ENCODE measurements at regions not wholly inside any gene's neighbourhood (a gene's known extent, or its start where the extent isn't known, plus 50 kb on each side); places are given as distances from the start of the nearest gene placed in this dataset.
A peak's percentile ranks its signal among the peaks of the same experiment; 100 is the strongest.
"Not testable (repeated sequence)": the region's sequence is repeated elsewhere in the genome, so short reads cannot be mapped to it uniquely, and the experiment has no call there.

DNA sequence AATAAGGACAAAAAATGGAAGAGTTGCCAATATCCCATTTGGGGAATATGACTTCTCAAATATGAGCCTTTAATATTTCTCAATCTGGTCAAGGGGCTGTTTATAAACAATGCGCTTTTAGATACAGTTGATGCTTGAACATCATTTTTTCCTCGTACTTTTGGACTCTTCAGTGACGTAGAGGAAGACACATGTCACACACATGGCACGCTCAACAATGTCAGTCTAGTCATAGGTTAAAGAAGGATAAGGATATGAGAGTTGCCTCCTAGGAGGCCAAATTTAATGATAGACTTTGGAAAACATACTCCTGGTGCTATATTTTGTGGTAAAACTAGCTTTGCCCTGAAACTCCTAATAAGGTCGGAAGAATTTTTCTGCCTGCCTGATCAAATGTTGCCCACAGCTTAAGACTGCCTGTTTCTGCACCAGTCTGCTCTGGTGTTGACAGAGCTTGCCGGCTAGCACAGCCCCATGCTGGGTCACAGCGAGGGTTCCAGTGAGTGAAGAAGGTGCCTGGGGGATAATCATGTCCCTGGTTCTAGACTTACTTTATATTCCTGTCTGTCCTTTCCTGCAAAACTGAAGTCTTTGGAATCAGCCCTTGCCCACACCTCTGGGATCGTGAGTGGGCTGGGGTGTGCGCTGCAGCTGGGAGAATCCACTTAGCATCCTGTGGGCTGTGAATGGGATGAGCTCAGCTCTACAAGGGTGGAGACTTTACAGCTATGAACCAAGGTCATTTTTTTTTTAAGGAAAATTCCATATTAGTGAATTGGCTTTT lies 230.8 kb upstream of the IRX4 start:
- no peak for DNase-seq

DNA sequence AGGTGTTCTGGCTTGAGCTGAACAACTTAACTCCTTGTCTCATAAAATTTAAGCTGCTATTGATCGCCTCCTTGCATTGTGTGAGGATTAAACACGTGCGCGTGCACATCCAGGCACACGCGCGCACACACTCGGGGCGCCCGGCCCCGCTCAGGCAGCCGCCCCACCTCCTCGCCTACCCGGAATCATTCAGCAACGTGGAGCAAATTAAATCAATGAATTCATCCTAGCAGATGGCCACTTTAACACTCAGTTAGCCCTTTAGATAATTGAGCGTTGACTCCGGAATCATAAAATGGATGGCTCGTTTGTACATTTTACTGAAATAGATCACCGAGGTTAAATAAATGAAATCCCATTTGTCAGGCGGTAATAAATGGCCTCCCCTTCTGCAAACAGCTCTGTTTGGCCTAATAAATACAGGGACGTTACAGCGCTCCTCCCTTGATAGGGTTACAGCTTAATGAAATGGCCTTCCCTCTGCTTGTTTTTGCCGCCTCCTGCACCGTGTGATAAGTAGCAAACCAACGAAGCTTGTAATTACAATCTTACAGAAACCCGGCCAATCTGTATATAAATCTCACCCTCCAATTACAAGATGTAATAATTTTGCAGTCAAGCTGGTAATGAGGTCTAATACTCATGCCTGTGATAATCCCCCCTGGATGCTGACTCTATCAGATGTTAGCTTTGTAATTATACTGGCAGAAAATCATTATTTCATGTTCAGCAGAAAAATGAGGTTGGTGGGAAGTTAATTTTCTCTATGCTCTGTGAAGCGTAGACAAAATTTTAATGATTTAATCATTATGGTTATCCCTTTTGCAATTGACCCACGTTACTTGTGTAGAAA lies 229.7 kb upstream of the IRX4 start:
- DNase-seq: peak; percentile 100

DNA sequence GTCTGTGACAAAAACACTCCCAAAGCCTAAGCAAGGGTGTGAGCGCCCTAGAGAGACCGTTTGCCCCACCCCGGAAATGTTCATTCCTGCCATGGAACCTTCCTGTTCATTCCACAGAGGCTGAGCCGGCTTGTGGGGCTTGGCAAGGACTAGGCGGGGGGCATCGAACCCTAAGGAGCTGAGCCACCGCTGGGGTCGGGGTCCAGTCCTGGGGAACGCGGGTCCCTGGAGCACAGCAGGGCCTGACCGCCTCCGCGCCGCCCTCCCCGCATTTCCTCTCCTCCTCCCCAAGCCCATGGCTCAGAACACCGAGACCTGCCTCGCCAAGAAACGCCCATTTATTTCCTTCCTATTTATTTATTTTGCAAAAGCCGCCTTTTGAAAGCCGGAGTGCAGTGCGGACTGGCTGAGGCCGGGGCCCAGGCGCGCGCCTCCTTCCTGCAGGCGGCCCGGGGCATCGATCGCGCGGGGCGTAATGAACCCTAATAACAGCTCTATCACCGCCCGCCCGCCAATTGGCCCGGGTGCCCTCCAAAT lies 228.9 kb upstream of the IRX4 start:
- DNase-seq: peak; percentile 90

DNA sequence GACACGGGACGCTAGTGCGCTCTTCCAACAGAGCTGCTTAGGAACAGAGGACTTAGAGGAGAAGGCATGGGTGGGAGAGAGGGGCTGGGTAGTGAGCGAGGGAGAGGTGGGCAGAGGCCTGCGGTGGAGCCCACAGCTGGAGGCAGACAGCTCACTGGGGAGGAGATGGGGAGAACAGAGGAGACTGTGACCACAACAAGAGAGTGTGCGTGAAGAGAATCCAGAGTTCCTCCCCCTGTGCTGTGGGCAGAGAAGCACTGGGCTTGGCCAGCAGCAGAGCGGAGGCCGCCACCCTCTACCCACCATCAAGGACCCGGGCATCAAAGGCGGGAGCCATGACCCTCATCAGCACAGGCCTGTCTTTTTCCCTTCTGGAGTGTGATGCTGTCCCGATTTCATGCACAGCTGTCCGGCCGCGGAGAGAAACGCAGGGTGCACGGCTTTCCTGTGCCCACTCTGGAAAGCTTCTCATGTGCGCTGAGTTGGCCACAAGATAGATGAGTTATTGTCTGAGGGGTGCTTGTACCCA lies 228.3 kb upstream of the IRX4 start:
- no peak for DNase-seq

DNA sequence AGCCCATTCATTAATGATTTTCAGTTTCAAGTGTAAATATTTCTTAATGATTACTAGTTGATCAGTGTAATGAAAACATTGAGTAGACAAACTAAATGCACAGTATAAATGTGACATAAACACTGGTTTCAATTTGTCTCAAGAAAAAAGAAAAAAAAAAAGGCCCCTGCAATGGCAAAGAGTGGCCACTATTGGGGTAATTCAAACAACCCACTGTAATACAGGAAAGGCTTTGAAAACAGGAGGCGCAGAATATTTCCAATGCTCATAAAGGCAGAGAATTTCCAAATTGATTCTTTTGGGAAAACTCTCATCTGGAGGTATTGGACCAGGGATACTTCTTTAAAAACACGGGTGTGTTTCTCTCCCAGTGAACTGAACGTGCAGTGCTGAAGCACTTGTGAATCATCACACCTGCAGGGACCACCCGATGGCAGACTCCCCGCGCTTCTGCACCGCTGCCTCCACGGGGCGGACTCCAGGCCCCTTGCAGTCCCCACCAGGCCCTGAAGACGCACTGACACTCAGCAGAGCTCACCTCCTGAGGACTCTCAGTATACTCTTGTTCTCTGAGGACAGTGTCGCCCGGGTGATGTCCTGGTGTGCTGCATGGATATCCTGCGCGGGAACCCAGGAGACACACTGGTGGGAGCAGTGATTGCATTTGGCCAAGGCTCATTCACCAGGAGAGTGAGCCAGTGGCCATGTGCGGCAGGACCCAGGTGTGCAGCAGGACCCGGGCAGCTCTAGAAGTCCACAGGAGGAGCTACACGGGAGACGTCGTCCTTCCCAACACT lies 227.6 kb upstream of the IRX4 start:
- no peak for DNase-seq

DNA sequence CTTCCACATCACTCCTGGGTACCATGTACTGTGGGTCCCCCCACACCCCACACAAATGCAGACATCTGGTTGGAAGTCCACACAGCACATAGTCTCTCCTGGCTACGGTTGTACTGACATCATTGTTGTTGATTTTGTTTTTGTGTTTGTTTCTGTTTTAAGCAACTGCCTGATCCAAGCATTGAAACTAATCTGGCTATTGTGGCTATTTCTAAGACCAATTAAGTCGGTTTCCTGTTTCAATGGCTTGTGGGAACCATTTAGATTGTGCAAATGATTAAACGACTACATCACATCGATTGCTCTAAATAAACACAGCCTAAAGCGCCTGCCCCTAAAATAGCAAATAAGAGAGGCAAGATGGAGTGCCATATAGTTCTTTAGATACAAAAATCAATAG lies 226.8 kb upstream of the IRX4 start:
- peak; percentile 82 for DNase-seq

DNA sequence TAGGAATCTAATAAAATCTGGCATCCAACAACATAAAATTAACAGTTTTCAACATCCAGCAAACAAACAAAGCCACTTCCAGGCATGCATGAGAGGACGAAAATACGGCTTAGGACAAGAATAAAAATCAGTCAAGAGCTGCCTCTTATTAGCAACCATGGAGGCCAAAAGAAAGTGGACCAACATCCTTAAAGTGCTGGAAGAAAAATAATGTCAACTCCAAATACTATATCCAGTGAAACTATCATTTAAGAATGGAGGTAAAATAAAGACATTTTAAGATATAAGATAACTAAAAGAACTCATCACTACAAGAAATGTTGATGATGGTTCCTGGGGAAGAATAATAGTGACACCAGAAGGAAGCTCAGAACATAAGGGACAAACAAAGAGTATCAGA lies 224.0 kb upstream of the IRX4 start:
- DNase-seq: no peak

DNA sequence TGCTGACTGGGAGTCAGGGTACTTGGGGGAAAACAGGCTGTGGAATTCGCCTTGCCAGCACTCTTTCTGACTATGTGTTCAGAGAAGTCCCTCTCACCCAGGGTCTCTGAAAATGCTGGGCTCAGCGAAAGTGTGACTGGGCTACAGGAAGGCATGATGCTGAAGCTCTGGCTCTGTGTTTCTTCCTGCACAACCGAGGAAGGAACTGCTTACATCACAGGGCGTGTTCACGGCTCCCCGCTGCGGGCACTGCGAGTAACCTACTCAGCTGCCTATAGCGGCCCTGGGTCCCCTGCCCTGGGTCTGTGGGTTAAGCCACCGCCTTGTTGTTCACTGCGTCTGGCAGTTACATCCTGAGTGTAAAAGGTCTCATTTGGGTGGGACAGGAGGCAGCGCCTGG lies 222.4 kb upstream of the IRX4 start:
- no peak for DNase-seq

DNA sequence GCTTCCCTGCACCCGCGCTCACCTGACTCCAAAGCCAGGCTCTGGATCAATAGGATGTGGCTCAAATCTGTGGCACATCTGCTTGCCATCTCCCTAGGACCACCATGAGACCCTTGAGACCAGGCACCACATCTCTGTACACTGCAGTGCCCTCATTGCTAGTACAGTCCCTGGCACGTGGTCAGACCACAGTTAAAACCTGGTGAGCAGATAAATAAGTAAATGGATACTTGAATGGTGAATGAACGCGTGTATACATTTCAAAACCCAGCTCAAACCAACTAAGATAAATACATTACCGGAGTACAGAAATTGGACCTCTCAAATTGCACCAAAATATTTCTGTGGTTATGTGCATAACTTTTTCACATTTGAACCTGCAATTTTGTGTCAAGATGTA lies 221.2 kb upstream of the IRX4 start:
- peak; percentile 83 for DNase-seq

DNA sequence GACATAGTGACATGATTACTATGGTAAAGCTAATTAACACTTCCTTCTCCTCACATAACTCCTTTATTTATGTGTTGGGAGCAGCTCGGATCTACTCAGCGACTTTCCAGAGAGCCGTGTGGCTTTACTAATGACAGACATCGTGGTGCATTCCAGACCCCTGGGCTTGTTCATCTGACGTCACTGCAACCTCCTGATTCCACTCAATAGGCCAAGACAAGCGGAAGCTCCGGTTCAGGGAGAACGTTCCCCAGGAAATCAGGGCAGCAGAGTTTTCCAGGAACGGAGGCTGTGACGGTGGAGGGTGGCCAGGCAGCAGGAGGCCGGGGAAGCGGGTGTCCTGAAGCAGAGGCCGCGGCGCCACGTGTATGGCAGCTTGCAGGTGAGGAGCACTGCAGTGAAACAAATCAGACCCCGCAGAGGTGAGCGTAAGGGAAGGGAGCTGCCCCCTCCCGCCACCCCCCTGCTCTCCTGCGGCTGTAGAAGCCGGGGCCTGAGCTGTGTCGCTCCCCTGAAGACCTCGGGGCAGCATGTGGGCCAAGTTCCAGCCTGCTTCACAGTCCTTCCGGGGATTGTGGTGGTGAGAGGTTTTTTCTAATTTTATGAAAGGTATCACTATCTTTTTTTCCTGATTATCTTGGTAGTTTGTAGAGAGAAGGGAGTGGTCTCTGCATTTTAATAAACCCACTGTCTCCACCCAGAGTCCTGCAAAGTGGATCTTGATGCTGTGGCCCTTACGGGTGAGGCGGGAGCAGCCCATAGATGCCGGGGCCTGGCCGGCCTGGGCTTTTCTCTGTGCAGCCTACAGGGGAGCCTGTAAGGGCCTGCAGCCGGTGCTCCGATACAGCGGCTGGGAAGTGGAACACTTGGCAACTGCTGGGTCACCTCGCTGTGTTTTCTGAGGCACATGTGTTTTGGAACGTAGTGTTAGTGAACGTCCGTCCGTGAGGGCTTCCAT lies 220.4 kb upstream of the IRX4 start:
- no peak for DNase-seq

DNA sequence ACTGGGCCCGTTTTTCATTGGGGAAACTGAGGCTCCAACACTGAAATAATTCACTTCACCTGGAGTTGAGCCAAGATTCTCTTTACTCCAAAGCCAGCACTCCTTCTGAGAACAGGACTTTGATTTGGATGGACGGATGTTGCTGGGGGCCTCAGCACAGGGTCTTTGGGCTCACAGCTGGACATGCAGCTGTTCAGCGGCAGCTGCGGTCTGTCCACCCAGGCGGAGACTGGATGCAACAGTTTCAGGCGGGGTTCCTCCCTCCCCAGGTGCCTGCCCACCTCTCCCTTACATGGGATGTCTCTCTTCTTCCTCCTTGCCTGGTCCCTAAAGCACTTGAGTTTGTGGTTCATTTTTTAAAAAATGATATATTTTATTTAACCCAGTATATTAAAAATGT lies 219.0 kb upstream of the IRX4 start:
- no peak for DNase-seq

DNA sequence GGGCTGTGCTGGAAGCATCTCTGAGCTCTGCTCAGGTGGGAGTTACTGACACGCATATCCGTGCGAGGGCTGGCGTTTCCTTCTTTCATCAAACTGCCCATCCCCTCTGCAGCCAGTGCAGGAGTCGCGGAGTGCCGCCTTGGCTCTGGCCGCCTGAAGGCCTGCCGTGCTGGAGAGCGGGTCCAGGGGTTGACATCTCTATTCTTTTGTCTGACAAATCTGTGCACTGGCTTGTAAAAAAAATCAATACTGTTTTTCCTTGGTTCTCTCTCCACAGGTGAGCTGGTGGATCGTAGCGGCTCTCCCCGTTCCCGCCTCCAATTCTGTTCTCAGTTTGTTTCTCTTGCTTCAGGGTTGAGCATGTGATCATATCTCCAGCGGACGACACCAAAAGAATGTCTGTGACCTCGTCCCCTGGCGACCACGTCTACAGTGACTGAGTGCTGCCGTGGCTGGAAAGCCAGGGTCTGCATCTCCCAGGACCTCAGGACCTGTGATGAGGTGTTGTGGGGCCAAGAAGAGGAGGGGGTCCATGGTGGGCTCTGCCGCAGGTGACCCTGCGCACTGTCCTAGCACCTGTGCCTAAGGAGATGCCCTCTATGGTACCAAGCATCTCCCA lies 214.3 kb upstream of the IRX4 start:
- no peak for DNase-seq

DNA sequence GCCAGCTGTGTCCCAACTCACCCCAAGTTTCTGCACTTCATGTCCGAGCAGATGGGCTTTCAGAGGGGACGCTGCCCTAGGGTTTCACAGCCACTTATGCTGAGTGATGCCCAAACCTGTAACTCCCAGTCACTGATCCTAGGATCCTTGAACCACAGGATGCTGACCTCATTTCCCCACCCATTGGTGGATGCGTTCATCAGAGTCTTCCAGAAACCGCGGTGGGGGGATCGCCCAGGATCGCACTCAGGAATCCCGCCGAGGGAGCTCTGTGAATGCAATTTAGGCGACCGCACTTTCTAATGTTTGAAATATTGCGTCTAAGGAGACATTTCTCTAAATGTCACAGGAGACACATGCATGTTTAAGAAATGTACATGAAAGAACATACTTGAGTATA lies 212.3 kb upstream of the IRX4 start:
- DNase-seq: no peak

DNA sequence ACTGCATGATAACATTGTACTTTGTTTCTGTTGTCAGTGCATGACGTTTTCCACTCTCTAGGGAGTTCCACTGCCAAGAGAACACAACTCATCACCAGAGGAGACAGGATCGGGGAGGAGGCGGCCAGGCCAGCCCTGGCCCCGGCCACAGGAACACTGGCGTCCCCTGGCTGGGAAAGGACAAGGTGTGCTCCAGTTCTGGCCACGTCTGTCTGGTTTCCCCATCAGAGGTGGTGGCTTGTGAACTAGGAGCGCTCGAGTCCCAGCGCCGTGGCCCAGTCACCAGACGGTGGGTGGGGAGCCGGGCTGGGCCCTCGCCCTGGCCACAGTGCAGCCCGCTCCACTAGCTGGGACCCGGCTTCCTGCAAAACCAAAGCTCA lies 211.9 kb upstream of the IRX4 start:
- DNase-seq: no peak

DNA sequence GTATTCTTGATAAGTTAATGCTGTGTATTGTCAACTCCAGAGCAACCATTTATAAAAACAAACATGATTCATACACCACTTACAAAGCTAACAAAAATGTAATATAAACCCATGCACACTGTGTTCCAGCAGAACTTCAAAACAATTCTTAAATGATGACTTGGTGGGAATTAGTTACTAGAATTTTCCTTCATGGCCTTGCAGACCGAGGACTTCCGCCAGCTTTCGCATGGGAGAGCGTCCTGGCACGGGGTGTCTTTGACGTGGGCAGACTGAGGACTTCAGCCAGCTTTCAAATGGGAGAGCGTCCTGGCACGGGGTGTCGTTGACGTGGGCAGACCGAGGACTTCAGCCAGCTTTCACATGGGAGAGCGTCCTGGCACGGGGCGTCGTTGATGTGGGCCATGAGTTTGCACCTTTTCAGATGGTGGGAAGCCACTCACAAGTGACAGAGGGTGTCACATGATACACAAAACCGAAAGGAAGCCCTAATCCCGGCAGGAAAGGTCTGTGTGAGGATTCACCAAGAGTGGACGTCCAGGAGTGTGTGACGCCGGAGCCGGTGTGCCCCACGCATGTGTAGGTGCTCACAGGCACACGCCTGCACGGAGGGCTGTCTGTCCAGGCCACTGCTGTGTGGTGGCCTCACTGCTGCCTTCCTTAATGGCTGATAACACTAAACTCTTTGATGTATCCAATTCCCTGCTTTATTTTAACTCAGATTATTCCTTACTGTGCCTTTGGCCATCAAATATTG lies 211.3 kb upstream of the IRX4 start:
- no peak for DNase-seq

DNA sequence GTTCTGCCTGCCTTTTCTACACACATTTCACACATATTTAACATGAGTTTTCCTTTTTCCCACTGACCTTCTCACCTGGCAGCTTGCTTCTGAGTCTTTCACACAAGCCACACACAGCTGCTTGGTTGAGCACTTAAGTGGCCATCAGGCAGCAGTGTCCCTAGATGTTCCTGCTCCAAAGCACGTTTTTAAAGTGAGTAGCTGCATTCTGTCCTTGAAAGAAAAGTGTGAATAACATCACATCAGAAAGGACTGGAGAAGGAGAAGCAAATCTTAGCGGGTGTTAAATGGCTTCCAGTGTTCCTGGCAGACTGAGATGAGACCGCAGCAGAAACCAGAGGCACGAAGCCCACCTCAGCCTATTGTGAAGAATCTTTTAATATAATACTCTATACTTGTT lies 209.2 kb upstream of the IRX4 start:
- no peak for DNase-seq

DNA sequence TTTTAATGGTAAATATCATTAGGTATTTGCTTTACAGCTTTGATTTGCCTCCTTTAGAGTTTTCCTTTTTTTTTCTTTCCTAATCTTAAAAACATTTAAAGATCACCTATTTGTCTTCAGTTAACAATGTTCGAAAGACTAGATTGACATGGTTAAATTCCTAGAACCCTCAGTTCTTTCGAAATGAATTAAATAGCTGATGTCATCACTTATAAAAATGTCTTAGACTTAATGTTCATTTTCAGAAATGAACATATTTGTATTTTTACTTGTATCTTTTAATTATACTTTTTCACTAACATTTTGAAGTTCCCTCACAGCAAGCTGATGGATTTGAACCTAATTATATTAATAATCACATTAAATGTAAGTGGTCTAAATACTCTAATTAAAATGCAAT lies 205.3 kb upstream of the IRX4 start:
- no peak for DNase-seq

DNA sequence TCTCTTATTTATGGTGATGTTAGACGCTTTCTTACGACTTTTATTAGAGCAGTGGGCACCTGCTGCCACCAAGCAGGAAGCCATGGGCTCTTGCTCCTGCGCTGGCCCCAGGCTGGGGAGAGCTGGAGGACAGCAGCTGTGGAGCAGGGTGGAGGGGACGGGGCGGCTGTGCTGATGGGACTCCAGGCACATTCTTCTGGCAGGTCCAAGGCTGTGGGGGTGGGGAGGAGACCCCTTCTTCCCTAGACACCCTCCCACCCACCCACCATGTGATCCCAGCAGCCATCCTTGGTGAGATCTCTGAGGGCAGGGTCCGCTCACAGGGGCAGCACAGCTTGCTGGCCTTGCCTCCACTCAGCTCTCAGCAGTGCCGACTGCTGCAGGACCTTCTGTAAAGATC lies 192.6 kb upstream of the IRX4 start:
- no peak for DNase-seq

DNA sequence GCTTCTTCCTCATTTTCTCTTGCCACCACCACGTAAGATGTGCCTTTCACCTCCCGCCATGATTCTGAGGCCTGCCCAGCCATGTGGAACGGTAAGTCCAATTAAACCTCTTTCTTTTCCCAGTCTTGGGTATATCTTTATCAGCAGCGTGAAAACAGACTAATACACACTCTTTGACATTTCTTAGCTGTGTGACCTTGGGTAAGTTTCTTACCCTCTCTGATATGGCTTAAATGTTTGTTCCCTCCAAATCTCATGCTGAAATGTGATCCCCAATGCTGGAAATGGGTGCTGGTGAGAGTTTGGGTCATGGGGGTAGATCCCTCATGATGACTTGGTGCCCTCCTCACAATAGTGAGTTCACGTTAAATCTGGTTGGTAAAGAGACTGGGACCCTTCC lies 188.8 kb upstream of the IRX4 start:
- no peak for DNase-seq

DNA sequence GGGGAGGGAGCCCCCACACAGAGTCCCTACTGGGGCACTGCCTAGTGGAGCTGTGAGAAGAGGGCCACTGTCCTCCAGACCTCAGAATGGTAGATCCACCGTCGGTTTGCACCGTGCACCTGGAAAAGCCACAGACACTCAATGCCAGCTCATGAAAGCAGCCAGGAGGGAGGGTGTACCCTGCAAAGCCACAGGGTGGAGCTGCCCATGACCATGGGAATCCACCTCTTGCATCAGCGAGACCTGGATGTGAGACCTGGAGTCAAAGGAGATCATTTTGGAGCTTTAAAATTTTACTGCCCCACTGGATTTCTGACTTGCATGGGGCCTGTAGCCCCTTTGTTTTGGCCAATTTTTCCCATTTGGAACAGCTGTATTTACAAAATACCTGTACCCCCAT lies 188.1 kb upstream of the IRX4 start:
- not testable (repeated sequence) for DNase-seq

DNA sequence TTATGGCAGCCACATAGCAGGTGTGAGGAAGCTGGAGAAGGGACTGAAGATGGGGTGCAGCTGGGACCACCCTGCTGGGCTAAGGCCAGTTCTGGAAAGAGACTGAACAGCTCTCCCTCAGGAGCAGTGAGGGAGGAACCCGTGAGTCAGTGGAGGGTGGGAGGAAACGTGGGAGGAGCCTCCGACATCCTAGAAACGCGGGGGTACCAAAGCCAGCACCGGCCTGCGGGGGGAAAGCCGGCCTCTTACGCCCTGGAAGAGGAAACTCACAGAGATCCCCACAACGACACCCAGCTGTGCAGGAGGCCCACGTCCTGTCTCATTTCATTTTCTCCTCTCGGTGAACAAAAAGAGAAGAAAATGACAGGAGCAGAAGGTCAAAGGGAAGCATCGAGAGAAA lies 185.8 kb upstream of the IRX4 start:
- DNase-seq: no peak

Measured in NCI-H748 treated with DMSO at 0.1 percent for 48 hours (cell line).